Stimulated activated CD4-positive, alpha-beta T cell treated with anti-CD3 and anti-CD28 coated beads, Interleukin-15, amount 100 ng/mL, for 48 hours (primary cell): ENCODE measurements at regions not wholly inside any gene's neighbourhood (a gene's known extent, or its start where the extent isn't known, plus 50 kb on each side); places are given as distances from the start of the nearest gene placed in this dataset.
"Not testable (repeated sequence)": the region's sequence is repeated elsewhere in the genome, so short reads cannot be mapped to it uniquely, and the experiment has no call there.

Experiments used
- DNase-seq, 2 donors: peaks; one replicate each; pipeline ENCODE4 v3.0.0-alpha.2; 2020; ENCODE audit warnings: low read depth in 2 of 2

GRCh38 chr17:71430281-71430680 lies 690.5 kb upstream of the SOX9 start:
- DNase-seq, result no peak

GRCh38 chr17:71431146-71431545 lies 689.7 kb upstream of the SOX9 start:
- no peak for DNase-seq

GRCh38 chr17:71432378-71433315 lies 688.2 kb upstream of the SOX9 start:
- no peak for DNase-seq

GRCh38 chr17:71434716-71435115 lies 686.1 kb upstream of the SOX9 start:
- DNase-seq, result no peak

GRCh38 chr17:71436479-71436878 lies 684.3 kb upstream of the SOX9 start:
- no peak for DNase-seq

- DNase-seq, result no peak
These were observed 683.7 kb upstream of the SOX9 start for GRCh38 chr17:71437166-71437565.

- no peak for DNase-seq
These were observed 682.1 kb upstream of the SOX9 start for GRCh38 chr17:71438631-71439146.

- DNase-seq, result no peak
These were observed 680.3 kb upstream of the SOX9 start for GRCh38 chr17:71440513-71440912.

GRCh38 chr17:71441098-71441497 lies 679.7 kb upstream of the SOX9 start:
- no peak for DNase-seq

GRCh38 chr17:71444078-71444477 lies 676.7 kb upstream of the SOX9 start:
- DNase-seq, result no peak

- no peak for DNase-seq
These were observed 674.0 kb upstream of the SOX9 start for GRCh38 chr17:71446645-71447437.

- no peak for DNase-seq
These were observed 673.2 kb upstream of the SOX9 start for GRCh38 chr17:71447644-71448043.

- DNase-seq, result not testable (repeated sequence)
These were observed 670.2 kb upstream of the SOX9 start for GRCh38 chr17:71450657-71451056.

- no peak for DNase-seq
These were observed 666.9 kb upstream of the SOX9 start for GRCh38 chr17:71453876-71454422.

- DNase-seq, result no peak
These were observed 665.6 kb upstream of the SOX9 start for GRCh38 chr17:71455219-71455618.

GRCh38 chr17:71458322-71458721 lies 662.5 kb upstream of the SOX9 start:
- DNase-seq, result no peak

GRCh38 chr17:71460943-71461342 lies 659.9 kb upstream of the SOX9 start:
- no peak for DNase-seq

- no peak for DNase-seq
These were observed 659.2 kb upstream of the SOX9 start for GRCh38 chr17:71461498-71462169.

- no peak for DNase-seq
These were observed 656.6 kb upstream of the SOX9 start for GRCh38 chr17:71464241-71464640.

- no peak for DNase-seq
These were observed 656.1 kb upstream of the SOX9 start for GRCh38 chr17:71464751-71465150.

- no peak for DNase-seq
These were observed 653.1 kb upstream of the SOX9 start for GRCh38 chr17:71467719-71468118.

- DNase-seq, result no peak
These were observed 650.8 kb upstream of the SOX9 start for GRCh38 chr17:71470062-71470461.
